Mesodermal cell (in vitro differentiated cells): ENCODE measurements at regions not wholly inside any gene's neighbourhood (a gene's known extent, or its start where the extent isn't known, plus 50 kb on each side); places are given as distances from the start of the nearest gene placed in this dataset.
"Not testable (repeated sequence)": the region's sequence is repeated elsewhere in the genome, so short reads cannot be mapped to it uniquely, and the experiment has no call there.

Experiments
- H3K27ac ChIP-seq: 2 replicates; pipeline ENCODE4 v1.7.0; 2013; ENCODE audit warnings: mild to moderate bottlenecking, low read depth, low read length, moderate library complexity; ENCODE audit not compliant: severe bottlenecking
- H3K36me3 ChIP-seq: 2 replicates; pipeline ENCODE4 v1.7.1; 2013; ENCODE audit warnings: mild to moderate bottlenecking, low read length, moderate library complexity; ENCODE audit not compliant: control insufficient read depth, insufficient read depth
- H3K4me1 ChIP-seq: one replicate; pipeline ENCODE4 v1.7.1; 2013; ENCODE audit warnings: mild to moderate bottlenecking, low read length; ENCODE audit not compliant: insufficient read depth, control insufficient read depth, poor library complexity, severe bottlenecking
- H3K4me3 ChIP-seq: 2 replicates; pipeline ENCODE4 v1.7.0; 2013; ENCODE audit warnings: low read length, control low read depth, mild to moderate bottlenecking; ENCODE audit not compliant: insufficient read depth, poor library complexity, severe bottlenecking; ENCODE audit errors: extremely low read depth
- H3K9me3 ChIP-seq: 2 replicates; pipeline ENCODE4 v1.7.1; 2013; ENCODE audit warnings: mild to moderate bottlenecking, low read length, moderate library complexity; ENCODE audit not compliant: control insufficient read depth
- WGBS, 2 experiments: methylation state at CpG; one replicate each; pipeline ENCODE4 v1.1.5; 2013; ENCODE audit warnings: missing lambda C conversion rate in 2 of 2; ENCODE audit not compliant: insufficient coverage in 2 of 2; 5-methylcytosine and 5-hydroxymethylcytosine counted together

DNA sequence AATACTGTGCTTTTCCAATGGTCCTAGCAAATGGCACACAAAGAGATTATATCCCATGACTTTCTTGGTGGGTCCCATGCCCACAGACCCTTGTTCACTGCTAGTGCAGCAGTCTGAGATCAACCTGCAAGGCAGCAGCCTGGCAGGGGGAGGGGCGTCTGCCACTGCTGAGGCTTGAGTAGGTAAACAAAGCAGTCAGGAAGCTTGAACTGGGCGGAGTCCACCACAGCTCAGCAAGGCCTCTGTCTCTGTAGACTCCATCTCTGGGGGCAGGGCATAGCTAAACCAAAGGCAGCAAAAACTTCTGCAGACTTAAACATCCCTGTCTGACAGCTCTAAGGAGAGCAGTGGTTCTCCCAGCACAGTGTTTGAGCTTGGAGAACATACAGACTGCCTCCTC is 82.9 kb downstream of the ZNF737 start:
- Histone ChIP-seq H3K9me3 (no peaks in the 10 kb centered on the region), H3K4me3 (no peak overlapping the region), H3K36me3 (no peaks in the 10 kb centered on the region), H3K4me1 (no peaks in the 10 kb centered on the region), H3K27ac (no peak overlapping the region)
- WGBS, 2 experiments = 20 to 80% methylated on average over 1 of the region's 2 CpGs

- WGBS, 2 experiments = no CpG with 5 or more reads among the region's 1 CpG
- Histone ChIP-seq H3K4me1 (no peaks in the 10 kb centered on the region), H3K9me3 (no peaks in the 10 kb centered on the region), H3K4me3 (no peak overlapping the region), H3K36me3 (no peaks in the 10 kb centered on the region), H3K27ac (no peak overlapping the region)
Observed at GRCh38 chr19:20481736-20482135, 83.8 kb downstream of the ZNF737 start.

- WGBS, 2 experiments = 60 to 81% methylated on average over 2 of the region's 3 CpGs
- no peaks in the 10 kb centered on the region for H3K9me3 ChIP-seq
- no peaks in the 10 kb centered on the region for H3K4me1 ChIP-seq
- no peak overlapping the region for H3K4me3 ChIP-seq
- H3K36me3 ChIP-seq = no peaks in the 10 kb centered on the region
- H3K27ac ChIP-seq = no peak overlapping the region
Observed at GRCh38 chr19:20479483-20479882, 86.1 kb downstream of the ZNF737 start.

DNA sequence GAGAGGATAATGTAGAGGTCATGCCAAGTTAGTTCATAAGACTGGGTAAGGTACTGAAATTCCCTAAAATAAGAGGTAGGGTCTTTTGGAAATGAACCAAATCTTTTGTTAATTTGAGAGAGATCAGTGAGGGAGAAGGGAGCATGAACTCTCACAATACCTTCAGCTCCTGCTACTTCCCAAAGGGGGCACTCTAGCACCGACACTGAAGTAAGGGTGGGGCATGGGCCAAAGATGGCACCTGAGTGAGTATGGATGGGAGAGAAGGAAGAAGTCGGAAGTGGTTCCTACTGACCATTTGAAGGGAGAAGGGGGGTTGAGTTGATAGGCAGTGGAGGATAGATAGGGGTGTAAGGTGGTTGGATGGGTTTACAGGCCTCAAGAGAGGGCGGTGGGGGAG is 86.6 kb downstream of the ZNF737 start:
- 100% methylated on average over 1 of the region's 3 CpGs; no CpG with 5 or more reads in 1 of the 2 experiments for WGBS, 2 experiments
- no peaks in the 10 kb centered on the region for H3K4me1 ChIP-seq

GRCh38 chr19:20472854-20473253 is 92.7 kb downstream of the ZNF737 start:
- no peaks in the 10 kb centered on the region for H3K9me3 ChIP-seq
- H3K36me3 ChIP-seq = no peaks in the 10 kb centered on the region
- H3K27ac ChIP-seq = no peak overlapping the region
- 96% methylated on average over 8 of the region's 13 CpGs; no CpG with 5 or more reads in 1 of the 2 experiments for WGBS, 2 experiments
- H3K4me1 ChIP-seq = no peaks in the 10 kb centered on the region
- H3K4me3 ChIP-seq = no peak overlapping the region

More for the DNA sequence above, 86.6 kb downstream of the ZNF737 start:
- Histone ChIP-seq H3K36me3 (no peaks in the 10 kb centered on the region), H3K9me3 (no peaks in the 10 kb centered on the region), H3K4me3 (no peak overlapping the region), H3K27ac (no peak overlapping the region)

DNA sequence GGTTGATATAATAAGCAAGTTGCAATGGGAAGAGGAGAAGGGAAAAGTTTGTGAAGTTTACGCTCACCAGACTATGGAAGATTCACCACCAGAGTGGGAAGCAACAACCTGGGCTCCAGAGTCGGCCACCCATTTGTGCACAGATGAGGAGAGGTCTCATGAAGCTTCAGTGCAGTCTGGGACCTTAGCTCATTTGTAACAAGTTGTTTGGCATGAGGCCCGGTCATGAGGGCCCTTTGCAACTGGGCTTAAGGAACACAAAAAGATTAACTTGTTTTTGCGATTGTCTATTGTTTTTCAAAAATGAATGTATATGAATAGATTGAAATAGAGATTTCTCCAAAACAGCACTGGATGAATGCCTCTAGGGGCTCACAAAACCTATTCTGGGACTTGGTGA is 94.2 kb downstream of the ZNF737 start:
- Histone ChIP-seq H3K4me3 (no peak overlapping the region), H3K9me3 (no peaks in the 10 kb centered on the region), H3K36me3 (no peaks in the 10 kb centered on the region), H3K4me1 (no peaks in the 10 kb centered on the region), H3K27ac (no peak overlapping the region)
- 100% methylated on average over 1 of the region's 4 CpGs; no CpG with 5 or more reads in 1 of the 2 experiments for WGBS, 2 experiments

GRCh38 chr19:20470345-20471135 is 95.0 kb downstream of the ZNF737 start:
- Histone ChIP-seq H3K4me1 (no peaks in the 10 kb centered on the region), H3K36me3 (no peaks in the 10 kb centered on the region), H3K4me3 (no peak overlapping the region), H3K9me3 (no peaks in the 10 kb centered on the region), H3K27ac (no peak overlapping the region)
- WGBS, 2 experiments = 100% methylated on average over 1 of the region's 4 CpGs; no CpG with 5 or more reads in 1 of the 2 experiments

DNA sequence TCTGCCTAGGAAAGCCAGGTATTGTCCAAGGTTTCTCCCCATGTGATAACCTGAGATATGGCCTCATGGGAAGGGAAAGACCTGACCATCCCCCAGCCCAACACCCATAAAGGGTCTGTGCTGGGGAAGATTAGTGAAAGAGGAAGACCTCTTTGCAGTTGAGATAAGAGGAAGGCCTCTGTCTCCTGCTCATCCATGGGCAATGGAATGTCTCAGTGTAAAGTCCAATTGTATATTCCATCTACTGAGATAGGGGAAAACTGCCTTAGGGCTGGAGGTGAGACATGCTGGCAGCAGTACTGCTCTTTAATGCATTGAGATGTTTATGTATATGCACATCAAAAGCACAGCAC is 99.0 kb downstream of the ZNF737 start:
- not testable (repeated sequence) for H3K27ac ChIP-seq, H3K9me3 ChIP-seq, H3K36me3 ChIP-seq, H3K4me1 ChIP-seq, H3K4me3 ChIP-seq

DNA sequence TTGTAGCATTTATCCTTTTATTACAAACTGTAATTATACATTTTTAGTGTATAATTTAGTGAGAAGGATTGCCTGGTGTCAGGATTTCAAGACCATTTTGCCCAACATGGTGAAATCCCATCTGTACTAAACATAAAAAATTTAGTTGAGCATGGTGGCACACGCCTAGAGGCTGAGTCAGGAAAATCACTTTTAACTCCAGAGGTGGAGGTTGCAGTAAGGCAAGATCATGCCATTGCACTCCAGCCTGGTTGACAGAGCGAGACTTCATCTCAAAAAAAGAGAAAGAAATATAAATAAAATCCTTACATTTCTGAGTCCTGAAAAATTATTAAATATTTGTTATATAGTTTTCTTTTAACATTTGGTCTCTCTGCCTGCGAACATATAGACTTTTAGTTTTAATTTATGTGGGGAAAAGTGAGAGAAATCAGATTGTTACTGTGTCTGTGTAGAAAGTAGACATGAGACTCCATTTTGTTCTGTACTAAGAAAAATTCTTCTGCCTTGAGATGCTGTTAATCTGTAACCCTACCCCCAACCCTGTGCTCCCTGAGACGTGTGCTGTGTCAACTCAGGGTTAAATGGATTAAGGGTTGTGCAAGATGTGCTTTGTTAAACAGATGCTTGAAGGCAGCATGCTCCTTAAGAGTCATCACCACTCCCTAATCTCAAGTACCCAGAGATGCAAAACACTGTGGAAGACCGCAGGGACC is 99.5 kb downstream of the ZNF737 start:
- H3K27ac ChIP-seq, H3K4me3 ChIP-seq, H3K36me3 ChIP-seq, H3K4me1 ChIP-seq, H3K9me3 ChIP-seq: not testable (repeated sequence)
- WGBS, 2 experiments = 80% methylated on average over 1 of the region's 5 CpGs; no CpG with 5 or more reads in 1 of the 2 experiments

DNA sequence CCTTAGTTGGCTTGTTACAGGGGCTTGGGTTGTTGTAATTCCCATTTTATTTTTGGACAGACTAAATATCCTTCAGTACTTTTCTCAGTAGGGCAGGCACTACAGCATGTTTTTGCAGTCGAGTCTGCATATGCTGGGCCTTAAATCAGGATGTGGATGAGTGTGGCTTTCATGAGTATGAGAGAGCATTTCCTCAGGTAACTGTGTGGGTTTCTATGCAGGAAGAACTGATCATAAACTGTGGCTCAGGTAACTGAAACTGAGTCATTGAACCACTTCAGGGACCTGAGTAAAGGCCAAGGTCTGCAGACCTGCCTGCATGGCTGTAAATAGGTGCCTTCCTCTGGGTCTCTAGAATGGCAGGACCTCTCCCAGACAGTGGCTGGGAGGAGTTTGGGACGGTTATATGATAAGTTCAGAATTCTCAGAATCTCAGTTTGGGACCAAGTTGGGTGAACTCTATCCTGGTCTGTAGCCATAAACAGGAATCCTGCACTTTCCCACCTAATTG is 112.1 kb downstream of the ZNF737 start:
- no peak overlapping the region for H3K27ac ChIP-seq
- H3K36me3 ChIP-seq = no peaks in the 10 kb centered on the region
- H3K9me3 ChIP-seq = no peaks in the 10 kb centered on the region
- no peaks in the 10 kb centered on the region for H3K4me1 ChIP-seq
- 100% methylated on average over 1 of the region's 2 CpGs; no CpG with 5 or more reads in 1 of the 2 experiments for WGBS, 2 experiments
- no peak overlapping the region for H3K4me3 ChIP-seq
